Body of pancreas (tissue), 4 donors: ENCODE measurements at regions not wholly inside any gene's neighbourhood (a gene's known extent, or its start where the extent isn't known, plus 50 kb on each side); places are given as distances from the start of the nearest gene placed in this dataset.
"Not testable (repeated sequence)": the region's sequence is repeated elsewhere in the genome, so short reads cannot be mapped to it uniquely, and the experiment has no call there.

Experiments used
- ATAC-seq: fragments of 150-250 bp; one replicate; pipeline ENCODE4 v1.9.1; 2016
- DNase-seq, 4 donors: peaks; one replicate each; pipeline ENCODE4 v3.0.0-alpha.2; 2019
- H3K27ac ChIP-seq, 4 donors: fragments of 200-600 bp; sonication (generic); 1 replicate in 3 of 4; 2 replicates in 1 of 4; pipeline versions ENCODE4 v1.5.1 to v1.6.1; 2016 to 2019; ENCODE audit warnings: mild to moderate bottlenecking in 1 of 4, mixed read lengths in 1 of 4, moderate library complexity in 1 of 4
- H3K27me3 ChIP-seq, 2 donors: fragments of 200-600 bp; sonication (generic); one replicate each; pipeline ENCODE4 v1.6.0; 2016; ENCODE audit warnings: mild to moderate bottlenecking in 1 of 2
- H3K36me3 ChIP-seq, 2 donors: fragments of 200-600 bp; sonication (generic); replicated peaks in 1 of 2; 2 replicates each; pipeline ENCODE4 v1.5.1; 2016; ENCODE audit warnings: low read depth in 2 of 2; ENCODE audit not compliant: insufficient read depth in 1 of 2
- H3K4me1 ChIP-seq: fragments of 200-600 bp; sonication (generic); one replicate; pipeline ENCODE4 v1.6.0; 2016
- H3K4me3 ChIP-seq, 2 donors: fragments of 200-600 bp; sonication (generic); 1 replicate in 1 of 2; 2 replicates in 1 of 2; pipeline ENCODE4 v1.5.1; 2016 to 2019
- H3K9me3 ChIP-seq, 3 donors: fragments of 200-600 bp; sonication (generic); 1 replicate in 2 of 3; 2 replicates in 1 of 3; pipeline ENCODE4 v1.5.1; 2016
- POLR2A ChIP-seq, 3 donors: fragments of 450-650 bp; IDR thresholded peaks; one replicate each; pipeline ENCODE4 v1.6.1; 2016; ENCODE audit warnings: antibody characterized with exemption in 3 of 3, mild to moderate bottlenecking in 2 of 3
- WGBS, 2 donors: methylation state at CpG; one replicate each; pipeline ENCODE4 v1.1.5; 2017; 5-methylcytosine and 5-hydroxymethylcytosine counted together
- intact Hi-C: fragments of 100-400 bp; cut with DNase I; formaldehyde crosslinking; loops from one replicate; pipeline ENCODE4 v1.15.1; 2023
- TF ChIP-seq, protein P1 (sequence below), 7 experiments: fragments of 450-650 bp in 4 of 7; fragments of 200-600 bp in 3 of 7; sonication (generic) in 3 of 7; IDR thresholded peaks; one replicate each; pipeline ENCODE4 v1.5.1; 2016 to 2019; ENCODE audit warnings: antibody characterized with exemption in 7 of 7

DNA sequence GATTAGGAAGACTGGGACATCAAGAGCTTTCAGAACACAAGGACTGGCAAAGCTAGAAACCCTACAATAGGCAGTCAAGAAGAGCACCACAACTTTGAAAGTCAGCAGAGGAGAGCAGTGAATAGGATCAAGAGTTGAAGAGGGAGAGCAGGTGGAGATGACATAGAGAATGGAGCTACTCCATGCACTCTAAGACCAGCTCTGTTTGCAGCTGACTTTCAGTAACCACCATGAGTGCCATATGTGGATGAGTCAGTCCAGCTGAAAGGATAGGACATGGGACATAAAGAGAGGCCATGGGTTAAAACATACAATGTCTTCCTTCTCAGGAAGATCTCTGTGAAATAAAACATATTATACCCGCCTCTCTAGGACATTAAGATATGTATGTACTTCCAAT lies 289.1 kb upstream of the KLF4 start:
- no peaks in the 10 kb centered on the region for H3K36me3 ChIP-seq
- no peaks in the 10 kb centered on the region for H3K4me1 ChIP-seq
- no peaks in the 10 kb centered on the region for H3K27me3 ChIP-seq
- H3K9me3 ChIP-seq, result no peaks in the 10 kb centered on the region
- WGBS, 2 donors, result 76 to 77% methylated on average over 1 of the region's 1 CpG
- DNase-seq (no peak), ATAC-seq (no peak)
- TF ChIP-seq, protein P1, sequence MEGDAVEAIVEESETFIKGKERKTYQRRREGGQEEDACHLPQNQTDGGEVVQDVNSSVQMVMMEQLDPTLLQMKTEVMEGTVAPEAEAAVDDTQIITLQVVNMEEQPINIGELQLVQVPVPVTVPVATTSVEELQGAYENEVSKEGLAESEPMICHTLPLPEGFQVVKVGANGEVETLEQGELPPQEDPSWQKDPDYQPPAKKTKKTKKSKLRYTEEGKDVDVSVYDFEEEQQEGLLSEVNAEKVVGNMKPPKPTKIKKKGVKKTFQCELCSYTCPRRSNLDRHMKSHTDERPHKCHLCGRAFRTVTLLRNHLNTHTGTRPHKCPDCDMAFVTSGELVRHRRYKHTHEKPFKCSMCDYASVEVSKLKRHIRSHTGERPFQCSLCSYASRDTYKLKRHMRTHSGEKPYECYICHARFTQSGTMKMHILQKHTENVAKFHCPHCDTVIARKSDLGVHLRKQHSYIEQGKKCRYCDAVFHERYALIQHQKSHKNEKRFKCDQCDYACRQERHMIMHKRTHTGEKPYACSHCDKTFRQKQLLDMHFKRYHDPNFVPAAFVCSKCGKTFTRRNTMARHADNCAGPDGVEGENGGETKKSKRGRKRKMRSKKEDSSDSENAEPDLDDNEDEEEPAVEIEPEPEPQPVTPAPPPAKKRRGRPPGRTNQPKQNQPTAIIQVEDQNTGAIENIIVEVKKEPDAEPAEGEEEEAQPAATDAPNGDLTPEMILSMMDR (IDR thresholded peaks at IDR 0.05), result no peak
- TF ChIP-seq POLR2A (IDR thresholded peaks at IDR 0.05), result no peak
- no peak overlapping the region for H3K4me3 ChIP-seq
- intact Hi-C loops, result no loop called here
- H3K27ac ChIP-seq, result no peak overlapping the region

DNA sequence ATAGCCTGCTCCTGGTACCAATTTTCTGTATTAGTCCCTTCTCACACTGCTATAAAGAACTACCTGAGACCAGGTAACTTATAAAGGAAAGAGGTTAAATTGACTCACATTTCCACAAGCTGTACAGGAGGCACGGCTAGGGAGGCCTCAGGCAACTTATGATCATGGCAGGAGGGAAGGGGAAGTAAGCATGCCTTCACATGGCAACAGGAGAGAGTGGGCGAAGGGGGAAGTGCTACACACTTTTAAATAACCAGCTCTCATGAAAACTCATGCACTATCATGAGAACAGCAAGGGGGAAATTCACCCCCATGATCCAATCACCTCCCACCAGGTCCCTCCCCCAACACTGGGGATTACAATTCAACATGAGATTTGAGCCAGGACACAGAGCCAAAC lies 284.5 kb upstream of the KLF4 start:
- H3K27ac ChIP-seq, ATAC-seq, H3K36me3 ChIP-seq, H3K4me1 ChIP-seq, H3K27me3 ChIP-seq, H3K4me3 ChIP-seq, intact Hi-C loops, H3K9me3 ChIP-seq: not testable (repeated sequence)
- peak in 1 of 4 donors; percentile 40 for DNase-seq
- WGBS, 2 donors, result 73 to 90% methylated on average over 2 of the region's 2 CpGs

DNA sequence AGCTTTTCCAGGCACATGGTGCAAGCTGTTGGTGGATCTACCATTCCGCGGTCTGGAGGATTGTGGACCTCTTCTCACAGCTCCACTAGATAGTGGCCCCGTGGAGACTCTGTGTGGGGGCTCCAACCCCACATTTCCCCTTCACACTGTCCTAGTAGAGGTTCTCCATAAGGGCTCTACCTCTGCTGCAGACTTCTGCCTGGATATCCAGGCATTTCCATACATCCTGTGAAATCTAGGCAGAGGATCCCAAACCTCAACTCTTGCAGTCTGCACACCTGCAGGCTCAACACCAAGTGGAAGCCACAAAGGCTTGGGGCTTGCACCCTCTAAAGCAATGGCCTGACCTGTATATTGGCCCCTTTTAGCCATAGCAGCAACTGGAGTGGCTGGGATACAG lies 283.4 kb upstream of the KLF4 start:
- DNase-seq (no peak), ATAC-seq (no peak)
- TF ChIP-seq POLR2A (IDR thresholded peaks at IDR 0.05), result no peak
- TF ChIP-seq, protein P1 (IDR thresholded peaks at IDR 0.05), result no peak
- Histone ChIP-seq H3K9me3 (peaks cover 0 to 5% (median 0%) of the 10 kb centered on the region in 3 donors), H3K27ac (no peak overlapping the region), H3K4me3 (no peak overlapping the region), H3K4me1 (no peaks in the 10 kb centered on the region), H3K27me3 (no peaks in the 10 kb centered on the region), H3K36me3 (no peaks in the 10 kb centered on the region)
- intact Hi-C loops, result no loop called here
- WGBS, 2 donors, result 72 to 74% methylated on average over 3 of the region's 3 CpGs

DNA sequence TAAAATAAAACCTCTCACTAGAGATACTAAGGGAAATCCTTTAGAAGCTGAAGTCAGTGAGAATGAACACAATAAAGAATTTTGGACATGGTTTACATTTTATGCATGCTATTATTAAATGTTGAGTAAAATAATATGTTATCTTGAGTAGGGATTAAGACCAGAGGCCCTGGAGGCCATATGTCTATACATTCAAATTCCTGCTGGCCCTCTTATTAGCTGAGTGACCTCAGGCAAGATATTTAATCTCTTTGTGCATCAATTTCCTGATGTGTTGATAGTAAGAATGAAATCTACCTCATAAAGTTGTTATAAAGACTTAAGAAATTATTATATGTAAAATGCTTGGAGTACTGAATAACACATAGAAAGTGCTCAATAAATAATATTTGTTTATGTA lies 281.1 kb upstream of the KLF4 start:
- H3K4me3 ChIP-seq, result no peak overlapping the region
- H3K36me3 ChIP-seq, result no peaks in the 10 kb centered on the region
- H3K9me3 ChIP-seq, result peaks cover 0 to 5% (median 0%) of the 10 kb centered on the region in 3 donors
- intact Hi-C loops, result no loop called here
- no peak for TF ChIP-seq POLR2A (IDR thresholded peaks at IDR 0.05)
- TF ChIP-seq, protein P1 (IDR thresholded peaks at IDR 0.05), result no peak
- no peak overlapping the region for H3K27ac ChIP-seq
- no peak for DNase-seq
- ATAC-seq, result no peak
- H3K4me1 ChIP-seq, result no peaks in the 10 kb centered on the region
- no peaks in the 10 kb centered on the region for H3K27me3 ChIP-seq

DNA sequence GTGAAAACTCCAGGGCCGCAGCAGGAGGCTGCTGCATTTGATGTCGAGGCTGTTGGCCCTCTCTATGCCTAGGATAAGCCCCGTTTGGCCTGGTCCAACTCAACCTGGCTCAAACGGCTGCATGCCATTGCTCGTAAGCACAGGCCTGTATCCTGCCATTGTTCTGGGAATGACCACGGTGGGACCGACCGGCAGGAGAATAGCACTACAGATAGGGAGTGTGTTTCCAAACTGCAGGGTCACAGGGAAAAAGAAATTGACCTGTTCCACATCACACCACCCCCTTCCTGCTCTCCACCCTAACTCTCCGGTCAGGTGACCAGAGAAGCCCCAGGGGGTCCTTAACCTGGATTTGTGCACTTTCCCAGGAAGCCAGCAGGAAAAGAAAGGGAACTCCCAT lies 278.7 kb upstream of the KLF4 start:
- no peaks in the 10 kb centered on the region for H3K36me3 ChIP-seq
- H3K27me3 ChIP-seq, result no peaks in the 10 kb centered on the region
- TF ChIP-seq POLR2A (IDR thresholded peaks at IDR 0.05), result no peak
- TF ChIP-seq, protein P1 (IDR thresholded peaks at IDR 0.05), result no peak
- DNase-seq (no peak), ATAC-seq (peak; percentile 47)
- no peak overlapping the region for H3K27ac ChIP-seq
- H3K4me1 ChIP-seq, result no peaks in the 10 kb centered on the region
- WGBS, 2 donors, result 40 to 43% methylated on average over 8 to 9 of the region's 9 CpGs
- no peak overlapping the region for H3K4me3 ChIP-seq
- H3K9me3 ChIP-seq, result peaks cover 0 to 4% (median 0%) of the 10 kb centered on the region in 3 donors
- intact Hi-C loops, result no loop called here
